Peyer's patch (tissue), 4 donors: ENCODE measurements at regions not wholly inside any gene's neighbourhood (a gene's known extent, or its start where the extent isn't known, plus 50 kb on each side); places are given as distances from the start of the nearest gene placed in this dataset.

Experiments used
- CTCF ChIP-seq, 6 experiments: fragments of 450-650 bp in 4 of 6; fragments of 200-600 bp in 2 of 6; sonication (generic) in 1 of 6; IDR thresholded peaks; one replicate each; pipeline ENCODE4 v1.5.1; 2017 to 2019; ENCODE audit warnings: antibody characterized with exemption in 6 of 6, mild to moderate bottlenecking in 3 of 6, moderate library complexity in 1 of 6
- POLR2A ChIP-seq, 2 donors: fragments of 450-650 bp; IDR thresholded peaks; one replicate each; pipeline ENCODE4 v1.5.1; 2017; ENCODE audit warnings: antibody characterized with exemption in 2 of 2, mild to moderate bottlenecking in 2 of 2, moderate library complexity in 2 of 2

GRCh38 chr1:29974316-29974724 lies 738.0 kb downstream of the PTPRU start:
- no peak for TF ChIP-seq POLR2A (IDR thresholded peaks at IDR 0.05)
- TF ChIP-seq CTCF (IDR thresholded peaks at IDR 0.05), result no peak
